A673 (cell line): ENCODE measurements at regions not wholly inside any gene's neighbourhood (a gene's known extent, or its start where the extent isn't known, plus 50 kb on each side); places are given as distances from the start of the nearest gene placed in this dataset.

ENCODE experiments used
- BruUV-seq: library from RNA; stranded (reverse); fragments of 400-500 nt; replicated peaks from 2 replicates; lab custom pipeline; 2021; lab: Mats Ljungman, UMichigan
- CTCF ChIA-PET: fragments of 300-600 bp; sonication (Branson Sonifier 250); formaldehyde crosslinking; loops from one replicate; lab custom pipeline; 2022; ENCODE audit warnings: antibody characterized with exemption; lab: Charles Lee
- POLR2A ChIA-PET: fragments of 300-600 bp; sonication (Branson Sonifier 250); formaldehyde crosslinking; loops from one replicate; lab custom pipeline; 2022; ENCODE audit warnings: antibody characterized with exemption; ENCODE audit not compliant: low non-redundant PET; lab: Charles Lee
- DNase-seq: peaks from one replicate; pipeline ENCODE4 v3.0.0-alpha.2; 2015; ENCODE audit warnings: low spot score
- H3K27ac ChIP-seq: fragments of 200-600 bp; sonication (generic); 2 replicates; pipeline ENCODE4 v1.5.1; 2016; ENCODE audit warnings: mixed run types, low read depth, mild to moderate bottlenecking, mixed read lengths, antibody characterized with exemption, low read length; ENCODE audit not compliant: poor library complexity, severe bottlenecking
- H3K27me3 ChIP-seq: fragments of 200-600 bp; sonication (generic); replicated peaks from 2 replicates; pipeline ENCODE4 v1.6.1; 2017; ENCODE audit warnings: mixed run types, low read depth, mild to moderate bottlenecking, mixed read lengths, antibody characterized with exemption, low read length; ENCODE audit not compliant: insufficient read depth, poor library complexity
- H3K36me3 ChIP-seq: fragments of 200-600 bp; sonication (generic); 2 replicates; pipeline ENCODE4 v1.6.1; 2016; ENCODE audit warnings: mixed run types, mild to moderate bottlenecking, mixed read lengths, antibody characterized with exemption, low read length; ENCODE audit not compliant: insufficient read depth, poor library complexity, severe bottlenecking
- H3K4me1 ChIP-seq: fragments of 200-600 bp; sonication (generic); 2 replicates; pipeline ENCODE4 v1.6.1; 2017; ENCODE audit warnings: mixed run types, mild to moderate bottlenecking, mixed read lengths, antibody characterized with exemption, low read length; ENCODE audit not compliant: insufficient read depth, poor library complexity, severe bottlenecking
- H3K4me3 ChIP-seq: fragments of 200-600 bp; sonication (generic); 2 replicates; pipeline ENCODE4 v1.5.1; 2016; ENCODE audit warnings: low read depth, mixed run types, mild to moderate bottlenecking, mixed read lengths, low read length; ENCODE audit not compliant: poor library complexity, severe bottlenecking
- H3K9me3 ChIP-seq: fragments of 200-600 bp; sonication (generic); 2 replicates; pipeline ENCODE4 v1.6.1; 2016; ENCODE audit warnings: mixed run types, low read depth, mild to moderate bottlenecking, mixed read lengths, antibody characterized with exemption, low read length; ENCODE audit not compliant: poor library complexity, severe bottlenecking
- CTCF ChIP-seq: fragments of 300-800, 200-600 bp; sonication (generic); conservative IDR thresholded peaks from 2 replicates; pipeline ENCODE4 v1.5.1; 2017; ENCODE audit warnings: low read depth, mild to moderate bottlenecking, antibody characterized with exemption, low read length, moderate library complexity, mixed read lengths
- EZH2 ChIP-seq: fragments of 200-600 bp; sonication (generic); IDR thresholded peaks from 2 replicates; pipeline ENCODE4 v1.6.1; 2017; ENCODE audit warnings: borderline replicate concordance, low read depth, mild to moderate bottlenecking, mixed read lengths, antibody characterized with exemption, low read length; ENCODE audit not compliant: poor library complexity, severe bottlenecking
- intact Hi-C: fragments of 100-400 bp; cut with micrococcal nuclease; formaldehyde crosslinking; loops from one replicate; pipeline ENCODE4 v1.10.0; 2022; ENCODE audit not compliant: unreplicated experiment

GRCh38 chr6:15957655-15958169 is 171.2 kb upstream of the MYLIP start:
- Histone ChIP-seq H3K27ac (no peak overlapping the region), H3K4me1 (peaks cover 11% of the 10 kb centered on the region), H3K27me3 (no peaks in the 10 kb centered on the region), H3K36me3 (no peaks in the 10 kb centered on the region), H3K9me3 (no peaks in the 10 kb centered on the region), H3K4me3 (no peak overlapping the region)
- TF ChIP-seq EZH2, result no peak
- no peak for TF ChIP-seq CTCF
- BruUV-seq, result no TSS peak
- intact Hi-C loops, result no loop called here
- CTCF ChIA-PET, result no interaction called here
- DNase-seq, result no peak
- POLR2A ChIA-PET, result no interaction called here

GRCh38 chr6:15956205-15957106 is 172.4 kb upstream of the MYLIP start:
- TF ChIP-seq EZH2 (no peak), CTCF (no peak)
- no peak for DNase-seq
- H3K27me3 ChIP-seq, result no peaks in the 10 kb centered on the region
- no TSS peak for BruUV-seq
- H3K36me3 ChIP-seq, result no peaks in the 10 kb centered on the region
- H3K4me3 ChIP-seq, result no peak overlapping the region
- no peak overlapping the region for H3K27ac ChIP-seq
- no peaks in the 10 kb centered on the region for H3K4me1 ChIP-seq
- intact Hi-C loops, result no loop called here
- ChIA-PET CTCF (no interaction called here), POLR2A (no interaction called here)
- H3K9me3 ChIP-seq, result no peaks in the 10 kb centered on the region

GRCh38 chr6:15955484-15955883 is 173.4 kb upstream of the MYLIP start:
- Histone ChIP-seq H3K4me3 (no peak overlapping the region), H3K27me3 (no peaks in the 10 kb centered on the region), H3K9me3 (no peaks in the 10 kb centered on the region), H3K36me3 (no peaks in the 10 kb centered on the region), H3K27ac (no peak overlapping the region), H3K4me1 (no peaks in the 10 kb centered on the region)
- BruUV-seq, result no TSS peak
- intact Hi-C loops, result no loop called here
- TF ChIP-seq CTCF, result no peak
- no peak for TF ChIP-seq EZH2
- CTCF ChIA-PET, result no interaction called here
- POLR2A ChIA-PET, result no interaction called here
- no peak for DNase-seq
